GM18508 (cell line): ENCODE measurements at regions not wholly inside any gene's neighbourhood (a gene's known extent, or its start where the extent isn't known, plus 50 kb on each side); places are given as distances from the start of the nearest gene placed in this dataset.
A peak's percentile ranks its signal among the peaks of the same experiment; 100 is the strongest.
"Not testable (repeated sequence)": the region's sequence is repeated elsewhere in the genome, so short reads cannot be mapped to it uniquely, and the experiment has no call there.

Experiments
- ATAC-seq: cut with Tn5 transposase; IDR thresholded peaks from one replicate; pipeline ENCODE4 v1.9.1; 2021; ENCODE audit warnings: moderate number of reproducible peaks; ENCODE audit not compliant: insufficient read depth, unreplicated experiment

DNA sequence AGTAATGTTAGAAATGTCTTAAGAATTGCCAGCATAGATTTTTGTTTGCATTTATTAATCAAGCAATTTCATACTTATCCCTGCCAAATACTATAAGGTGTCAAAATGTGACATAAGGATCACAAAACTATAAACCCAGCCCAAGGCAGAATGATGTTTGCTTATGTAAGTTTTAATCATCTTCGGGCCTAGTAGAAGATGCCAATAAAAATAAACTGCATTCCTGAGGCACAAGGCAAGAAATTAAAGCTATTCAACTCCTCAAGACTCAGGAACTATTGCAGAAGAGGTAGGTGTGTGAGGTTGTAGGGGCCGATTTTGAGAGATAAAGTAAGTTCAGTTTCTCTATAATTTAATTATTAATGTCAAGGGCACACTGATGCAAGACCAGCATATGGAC is 189.4 kb upstream of the AHR start:
- no peak for ATAC-seq

DNA sequence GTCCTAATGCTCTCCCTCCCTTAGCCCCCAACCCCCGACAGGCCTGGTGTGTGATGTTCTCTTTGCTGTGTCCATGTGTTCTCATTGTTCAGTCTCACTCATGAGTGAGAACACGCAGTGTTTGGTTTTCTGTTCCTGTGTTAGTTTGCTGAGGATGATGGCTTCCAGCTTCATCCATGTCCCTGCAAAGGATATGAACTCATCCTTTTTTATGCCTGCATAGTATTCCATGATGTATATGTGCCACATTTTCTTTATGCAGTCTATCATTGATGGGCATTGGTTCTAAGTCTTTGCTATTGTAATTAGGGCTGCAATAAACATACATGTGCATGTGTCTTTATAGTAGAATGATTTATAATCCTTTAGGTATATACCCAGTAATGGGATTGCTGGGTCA is 184.7 kb upstream of the AHR start:
- ATAC-seq = not testable (repeated sequence)

DNA sequence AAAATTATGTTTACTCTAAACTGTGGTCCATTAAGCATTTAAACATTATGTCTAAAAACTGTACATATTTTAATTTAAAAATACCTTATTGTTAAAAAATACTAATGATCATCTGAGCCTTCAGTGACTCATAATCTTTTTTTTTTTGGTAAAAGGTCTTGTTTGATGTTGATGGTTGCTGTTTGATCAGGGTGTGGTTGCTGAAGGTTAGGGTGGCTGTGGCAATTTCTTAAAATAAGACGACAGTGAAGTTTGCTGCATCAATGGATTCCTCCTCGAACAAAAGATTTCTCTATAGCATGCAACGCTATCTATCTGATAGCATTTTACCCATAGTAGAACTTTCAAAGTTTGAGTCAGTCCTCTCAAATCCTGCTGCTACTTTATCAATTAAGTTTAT is 180.0 kb upstream of the AHR start:
- no peak for ATAC-seq

DNA sequence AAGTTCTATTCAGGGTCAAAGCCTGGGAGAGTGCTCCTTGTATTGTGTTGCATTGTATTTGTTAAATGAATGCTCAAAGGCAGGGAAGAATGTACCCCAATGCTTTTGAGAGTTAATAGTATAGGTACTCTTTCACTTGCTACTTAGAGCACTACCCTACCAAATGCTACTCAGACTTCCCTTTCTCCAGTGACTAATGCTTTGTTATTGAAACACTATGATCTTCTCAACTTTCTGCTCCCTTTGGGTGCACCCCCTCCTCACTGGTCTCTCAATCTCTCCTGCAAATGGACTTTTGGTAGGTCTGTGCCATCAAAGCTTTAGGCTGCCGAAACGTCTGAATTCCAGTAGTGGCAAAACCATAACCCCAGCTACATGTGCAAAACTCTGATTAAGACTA is 177.7 kb upstream of the AHR start:
- ATAC-seq = no peak

DNA sequence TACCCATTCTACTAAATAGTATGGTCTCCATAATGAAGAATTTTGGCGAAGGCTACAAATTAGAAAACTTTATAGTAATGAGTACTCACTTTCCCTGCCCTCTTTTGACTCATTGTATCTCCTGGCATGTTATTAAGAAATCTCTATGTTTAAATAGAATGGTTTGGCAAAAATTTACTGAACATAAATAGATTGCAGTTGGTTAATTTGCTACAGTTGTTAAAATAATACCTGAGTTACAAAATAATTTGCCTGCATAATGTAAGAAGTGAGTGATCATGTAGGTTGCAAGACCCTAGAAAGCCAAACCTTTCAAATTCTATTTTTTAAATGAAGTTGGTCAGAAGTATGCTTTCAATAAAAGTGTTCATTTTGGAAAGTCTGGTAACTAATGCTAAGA is 176.8 kb upstream of the AHR start:
- no peak for ATAC-seq

DNA sequence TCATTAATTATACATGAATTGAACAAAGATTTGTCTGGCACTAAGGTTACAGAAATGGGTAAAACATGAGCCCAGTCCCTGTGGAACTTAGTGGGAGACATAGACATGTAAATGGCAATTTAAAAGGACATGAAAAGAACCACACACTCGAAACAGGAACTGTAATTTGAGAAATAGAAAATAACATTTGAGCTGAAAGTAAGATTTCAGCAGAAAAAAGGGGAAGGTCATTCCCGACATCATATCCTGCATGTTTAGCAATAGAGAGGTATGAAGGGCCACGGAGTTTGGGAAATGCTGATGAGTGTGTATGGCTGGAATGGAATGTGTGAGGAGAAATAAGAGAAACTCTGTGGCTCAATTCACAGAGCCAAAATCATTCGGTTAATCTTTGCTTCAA is 175.4 kb upstream of the AHR start:
- no peak for ATAC-seq

DNA sequence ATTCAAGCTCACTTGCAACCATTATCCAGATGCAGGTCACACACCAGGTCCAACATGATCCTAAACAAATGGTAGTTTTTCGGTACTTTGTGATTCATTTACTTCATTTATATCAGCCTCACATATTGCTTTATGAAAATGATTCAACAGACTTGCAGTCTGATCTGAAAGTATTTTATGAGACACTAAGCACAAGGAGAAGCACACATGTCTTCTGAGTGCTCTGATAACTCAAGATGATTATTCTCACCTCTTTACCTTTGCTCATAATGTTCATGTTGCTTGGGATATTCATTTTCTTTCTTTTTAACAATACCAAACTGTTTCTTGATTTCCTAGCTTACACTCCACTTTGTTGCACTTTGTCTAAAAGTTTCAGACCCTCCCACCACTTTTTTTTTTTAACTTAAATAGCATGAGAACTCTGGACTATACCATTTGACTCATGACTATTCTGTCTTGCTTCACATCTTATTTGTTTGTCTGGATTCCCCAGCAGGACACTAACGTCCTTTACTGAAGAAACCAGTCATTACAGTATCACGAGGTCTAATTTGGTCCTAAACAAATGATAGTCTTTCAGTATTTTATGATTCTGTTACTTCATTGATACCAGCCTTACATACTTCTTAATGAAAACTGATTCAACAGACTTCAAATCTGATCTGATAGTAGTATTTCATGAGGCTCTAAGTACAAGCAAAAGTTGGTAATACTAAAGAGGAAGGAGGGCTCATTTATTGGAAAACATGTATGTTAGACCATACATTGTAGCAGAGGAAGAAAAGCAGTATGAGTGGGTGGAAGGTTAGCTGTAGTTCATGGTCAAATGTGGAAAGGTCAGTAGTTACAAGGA is 171.8 kb upstream of the AHR start:
- ATAC-seq = peak; percentile 57

DNA sequence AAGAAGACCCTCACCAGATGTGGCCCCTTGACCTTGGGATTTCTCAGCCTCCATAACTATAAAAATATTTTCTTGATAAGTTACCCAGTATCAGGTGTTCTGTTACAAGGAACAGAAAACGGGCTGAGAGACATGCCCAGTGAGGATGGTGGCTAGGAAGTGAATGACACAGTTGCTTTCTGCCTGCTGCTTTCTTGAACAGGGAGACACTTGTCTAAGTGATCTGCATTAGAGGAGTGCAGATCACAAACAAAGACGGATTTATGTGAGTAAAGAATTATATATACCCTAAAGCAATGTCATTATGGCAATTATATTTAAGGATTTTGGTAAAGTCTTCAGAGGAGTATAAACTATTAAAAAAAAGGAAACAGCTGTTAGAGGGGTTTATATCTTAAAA is 169.2 kb upstream of the AHR start:
- ATAC-seq = no peak

DNA sequence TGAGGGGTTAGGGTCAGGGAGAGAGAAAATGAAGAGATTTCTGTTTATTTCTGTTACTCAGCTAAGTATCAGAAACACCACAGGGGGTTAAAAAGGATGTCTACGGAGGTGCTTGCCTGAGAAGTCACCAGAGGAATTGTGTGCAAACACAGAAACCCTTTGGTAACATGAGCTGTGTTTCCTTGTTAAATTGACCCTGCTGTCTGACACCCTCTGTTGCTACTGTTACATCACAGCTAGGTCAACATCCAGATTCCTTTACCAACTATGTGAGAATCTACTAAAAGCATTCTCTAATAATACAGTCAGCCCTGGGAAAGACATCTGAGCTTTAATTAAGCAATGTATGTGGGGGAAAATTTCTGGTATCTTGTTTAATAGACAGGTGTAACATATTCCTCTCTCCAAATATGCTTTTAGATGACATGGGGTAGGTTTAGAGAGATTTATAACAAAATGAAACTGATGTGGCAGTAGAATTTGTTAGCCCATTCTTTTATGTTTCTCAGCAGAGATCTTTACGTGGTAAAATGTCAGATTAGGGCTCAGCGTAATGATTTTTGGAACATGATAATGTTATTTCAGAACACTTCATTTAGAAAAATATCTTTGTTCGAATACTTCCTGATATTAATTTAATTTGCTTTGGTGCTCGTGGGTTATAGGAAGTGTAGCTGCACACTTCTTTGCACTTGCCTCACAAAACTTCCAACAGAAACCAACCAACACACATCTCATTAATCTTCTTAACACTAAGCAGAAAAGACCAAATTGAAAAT is 168.0 kb upstream of the AHR start:
- no peak for ATAC-seq

DNA sequence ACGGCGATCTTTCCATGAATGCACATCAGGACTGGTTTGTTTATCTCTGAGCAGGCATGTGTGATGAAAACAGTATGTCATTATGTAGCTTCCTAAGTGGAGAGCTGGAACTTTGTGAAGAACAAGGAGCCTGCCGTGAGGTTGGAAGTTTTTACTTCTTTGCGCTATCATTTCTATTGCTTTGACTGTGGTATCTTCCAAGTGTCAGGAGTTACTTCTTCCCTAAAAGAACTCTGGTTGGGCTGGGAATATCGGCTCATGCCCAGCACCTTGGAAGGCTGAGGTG is 167.4 kb upstream of the AHR start:
- ATAC-seq = no peak

DNA sequence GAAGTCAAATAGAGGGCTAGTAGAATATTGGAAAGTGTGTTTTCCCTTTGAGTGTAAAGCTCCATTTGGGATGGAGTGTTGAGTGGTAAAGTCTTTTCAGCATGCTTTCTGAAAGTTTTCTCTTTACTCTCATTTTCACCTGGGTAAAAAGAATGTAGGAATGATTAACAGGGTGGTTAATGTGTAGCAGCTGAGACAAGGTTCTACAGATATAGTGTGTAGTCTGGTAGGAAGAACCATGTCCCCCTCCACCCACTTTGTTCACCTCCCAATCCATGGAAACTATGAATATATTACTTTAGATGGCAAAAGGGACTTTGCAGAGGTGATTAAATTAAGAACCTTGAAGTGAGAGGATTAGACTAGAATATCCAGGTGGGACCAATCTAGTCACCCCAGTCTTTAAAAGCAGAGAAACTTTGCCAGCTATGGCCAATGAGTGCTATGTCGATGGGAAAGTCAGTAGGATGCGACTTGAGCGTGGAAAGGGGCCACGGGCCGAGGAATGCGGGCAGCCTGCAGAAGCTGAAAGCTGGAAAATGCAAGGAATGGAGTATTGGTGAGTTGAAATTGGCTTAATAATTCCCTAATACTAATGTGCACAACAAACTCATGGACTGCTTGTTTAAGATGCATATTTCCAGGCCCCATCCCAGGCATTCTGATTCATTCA is 166.3 kb upstream of the AHR start:
- peak; percentile 51 for ATAC-seq

DNA sequence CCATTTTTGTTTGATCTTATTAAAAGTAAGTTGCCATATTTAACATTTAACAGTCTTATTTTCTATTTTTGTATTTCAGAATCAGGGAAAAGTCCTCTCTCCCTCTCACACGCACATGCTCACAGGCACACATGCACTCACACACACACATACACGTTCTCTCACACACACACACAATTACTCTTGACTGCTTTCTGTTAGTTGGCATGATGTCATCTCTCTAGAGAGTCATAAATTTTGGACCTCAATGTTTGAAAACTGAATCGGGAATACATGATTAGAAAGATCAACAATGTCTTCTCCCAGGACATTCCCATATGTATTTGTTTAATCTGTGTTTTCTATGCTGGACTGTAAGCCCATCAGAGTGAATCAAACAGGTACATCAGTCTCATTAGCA is 165.7 kb upstream of the AHR start:
- no peak for ATAC-seq

DNA sequence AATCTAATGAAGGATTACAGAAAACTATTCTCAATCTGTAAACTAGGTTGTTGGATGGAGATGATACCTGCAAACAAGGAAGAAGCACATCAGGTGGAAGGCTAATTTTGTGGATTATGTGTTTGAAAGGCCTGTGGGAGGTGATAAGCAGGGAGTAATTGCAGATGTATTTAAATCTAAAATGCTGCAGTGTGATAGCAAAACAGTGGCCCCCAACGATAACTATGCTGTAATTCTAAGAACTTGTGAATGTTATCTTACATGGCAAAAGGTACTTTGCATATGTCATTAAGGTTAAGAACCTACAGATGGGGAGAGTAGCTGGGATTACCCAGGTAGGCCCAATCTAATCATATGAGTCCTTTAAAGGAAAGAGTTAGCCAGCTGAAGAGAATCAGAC is 164.5 kb upstream of the AHR start:
- ATAC-seq = no peak

DNA sequence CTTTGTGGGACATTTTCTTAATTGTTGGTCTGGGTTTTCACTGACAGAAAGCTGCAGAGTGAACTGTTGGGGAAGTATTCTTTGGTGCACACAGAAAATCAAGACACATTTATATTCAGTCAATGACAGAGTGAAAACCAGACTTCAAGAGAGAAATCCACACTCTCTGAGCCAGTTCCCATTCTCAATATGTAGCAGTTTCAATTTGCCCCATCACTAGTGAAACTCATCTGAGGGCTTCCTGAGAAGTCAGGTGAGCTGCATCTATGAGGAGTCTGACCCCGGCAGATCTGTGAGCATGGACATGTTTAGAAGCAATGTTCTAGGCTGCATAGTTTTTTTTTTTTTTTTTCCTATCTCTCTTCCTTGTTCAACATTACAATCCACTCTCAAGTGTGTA is 163.7 kb upstream of the AHR start:
- peak; percentile 74 for ATAC-seq

DNA sequence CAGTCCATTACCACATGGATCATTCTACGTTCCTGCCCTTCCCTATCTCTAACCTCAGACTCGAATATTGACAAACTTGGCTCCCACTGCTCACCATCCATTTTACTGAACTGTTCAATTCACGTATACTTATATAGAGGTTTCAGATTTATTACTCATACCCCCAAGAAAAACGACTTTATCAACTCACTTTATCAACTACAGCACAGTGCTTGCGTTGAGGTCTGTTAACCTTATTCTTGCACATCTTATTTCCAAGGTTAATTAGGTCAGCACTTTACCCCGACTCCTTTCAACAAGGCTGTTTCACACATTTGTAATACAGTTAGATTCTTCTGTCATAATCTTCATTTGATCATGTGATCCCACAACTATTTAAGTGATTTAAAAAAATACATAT is 162.3 kb upstream of the AHR start:
- no peak for ATAC-seq

DNA sequence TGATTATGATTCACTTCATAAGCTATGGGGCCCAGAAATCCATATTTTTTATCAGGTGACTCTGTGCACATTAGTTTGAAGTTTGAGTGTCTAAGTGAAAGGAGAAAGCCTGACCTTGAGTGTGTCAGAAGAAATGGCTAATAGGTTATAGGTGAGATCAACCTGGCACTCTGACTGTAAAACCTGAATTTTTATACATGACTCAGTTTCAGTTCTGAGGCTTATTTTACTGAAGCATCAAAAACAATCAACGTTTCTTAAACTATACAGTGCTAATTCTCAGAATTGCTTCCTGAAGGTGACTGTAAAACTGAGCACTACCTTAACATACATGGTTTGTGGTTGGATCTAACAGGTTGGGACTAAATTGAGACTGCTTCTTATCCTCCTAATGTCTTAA is 159.4 kb upstream of the AHR start:
- no peak for ATAC-seq

DNA sequence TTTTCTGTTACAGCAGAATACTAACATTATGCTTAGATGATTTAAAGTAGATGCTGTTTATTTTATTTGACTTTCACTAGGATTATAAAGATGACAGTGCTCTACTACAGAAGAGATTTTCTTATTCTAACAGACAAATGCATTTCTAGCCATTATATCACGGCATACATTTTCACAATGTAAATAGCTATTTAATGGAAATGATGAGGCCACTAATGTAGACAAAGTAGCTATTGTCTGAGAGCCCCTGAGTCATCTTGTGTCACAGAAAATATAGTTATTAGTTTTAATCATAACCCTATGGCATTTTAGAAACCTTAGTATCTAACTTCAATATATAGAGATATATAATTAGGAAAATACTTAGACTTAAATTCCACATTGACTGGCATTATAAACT is 158.0 kb upstream of the AHR start:
- no peak for ATAC-seq

DNA sequence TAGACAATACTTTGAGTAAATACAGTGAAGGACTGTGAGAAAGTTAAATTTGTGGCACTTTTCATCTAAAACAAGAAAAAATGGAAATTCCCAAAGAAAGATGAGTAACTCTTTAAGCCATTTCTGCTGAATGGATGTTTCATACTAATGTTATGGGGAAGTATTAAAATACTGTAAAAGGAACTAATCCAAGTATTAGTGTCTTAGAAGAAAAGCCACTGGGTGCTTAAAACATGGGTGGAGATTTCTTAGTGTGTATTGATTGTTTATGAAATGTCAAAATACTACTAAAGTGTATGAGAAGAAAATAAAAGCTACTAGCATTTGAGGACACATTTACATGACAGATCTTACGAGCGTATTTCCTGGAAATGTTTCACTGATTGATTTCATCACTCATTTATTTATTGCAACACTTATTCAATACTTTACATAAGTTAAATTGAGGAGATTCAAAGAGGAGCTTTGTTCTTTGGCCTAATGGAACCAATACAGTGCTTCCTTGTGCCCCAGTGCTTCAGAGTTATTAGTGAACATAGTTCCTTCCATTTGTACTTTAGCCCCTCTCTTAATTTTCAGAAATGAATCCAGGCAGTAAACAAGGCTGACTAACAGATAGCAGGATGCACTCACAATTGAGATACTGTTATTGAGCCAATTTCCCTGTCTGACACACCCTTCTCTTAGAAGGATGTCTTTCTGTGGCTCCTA is 155.5 kb upstream of the AHR start:
- no peak for ATAC-seq

DNA sequence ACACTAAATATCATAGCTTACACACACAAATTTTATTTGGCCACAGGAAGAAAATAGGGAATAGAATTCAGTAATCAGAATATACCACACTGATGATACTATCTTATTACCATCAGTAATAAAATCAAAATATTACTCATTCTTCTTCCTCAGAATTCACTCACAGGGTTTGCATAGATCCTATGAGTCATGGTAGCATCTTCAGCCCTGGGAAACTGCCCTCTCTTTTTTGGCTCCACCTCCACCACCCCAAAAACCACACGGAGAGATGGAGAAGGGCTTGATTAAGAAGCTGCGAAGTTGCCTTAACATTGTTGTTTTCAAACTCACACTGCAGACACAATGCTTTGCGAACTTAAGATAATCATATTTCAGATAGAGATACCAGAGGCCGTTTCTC is 154.1 kb upstream of the AHR start:
- peak; percentile 41 for ATAC-seq

DNA sequence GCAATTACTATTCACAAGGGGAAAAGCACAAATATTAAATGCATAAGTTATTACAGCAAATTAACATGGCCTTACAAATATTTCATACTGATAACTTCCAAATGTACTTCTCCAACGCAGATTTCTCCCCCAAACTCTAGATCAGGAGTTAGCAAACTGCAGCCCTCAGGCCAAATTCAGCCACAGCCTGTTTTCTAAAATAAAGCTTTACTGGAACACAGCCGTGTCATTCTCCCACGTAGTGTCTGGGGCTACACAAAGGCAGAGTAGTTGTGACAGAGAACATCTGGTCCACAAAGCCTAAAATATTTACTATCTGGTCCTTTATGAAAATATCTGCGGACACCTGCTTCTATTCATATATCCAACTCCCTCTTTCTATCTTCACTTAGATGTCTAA is 151.8 kb upstream of the AHR start:
- no peak for ATAC-seq

DNA sequence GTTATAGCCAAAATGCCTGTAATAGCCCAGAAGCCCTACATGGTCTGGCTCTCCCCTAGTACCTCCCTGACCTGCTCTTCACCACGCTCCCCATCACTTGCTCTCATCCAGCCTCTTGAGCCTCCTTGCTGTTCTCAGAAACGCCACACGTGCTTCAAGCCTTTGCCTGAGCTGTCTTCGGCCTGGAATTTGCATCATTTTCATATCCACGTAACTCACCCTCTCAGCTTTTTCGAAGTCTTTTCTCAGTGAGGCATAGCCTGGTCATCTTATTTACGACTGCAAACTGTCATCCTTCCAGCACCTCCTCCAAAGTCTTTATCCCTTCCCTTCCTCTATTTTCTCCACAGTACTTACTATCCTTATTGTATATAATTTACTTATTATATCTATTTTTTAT is 151.0 kb upstream of the AHR start:
- no peak for ATAC-seq
